Caki2 (cell line): ENCODE measurements at regions not wholly inside any gene's neighbourhood (a gene's known extent, or its start where the extent isn't known, plus 50 kb on each side); places are given as distances from the start of the nearest gene placed in this dataset.
A peak's percentile ranks its signal among the peaks of the same experiment; 100 is the strongest.

ENCODE experiments used
- DNase-seq: peaks from one replicate; pipeline ENCODE4 v3.0.0-alpha.2; 2015; ENCODE audit warnings: low read depth
- in situ Hi-C: cut with HindIII; loops from 2 replicates; pipeline ENCODE4 v1.10.0; 2016; ENCODE audit warnings: low sequenced_read_pairs, low pct_unique_long_range_greater_than_20kb, mixed read lengths

GRCh38 chr6:71468038-71468437, 179.4 kb downstream of the OGFRL1 start:
- in situ Hi-C loops: no loop called here

DNA sequence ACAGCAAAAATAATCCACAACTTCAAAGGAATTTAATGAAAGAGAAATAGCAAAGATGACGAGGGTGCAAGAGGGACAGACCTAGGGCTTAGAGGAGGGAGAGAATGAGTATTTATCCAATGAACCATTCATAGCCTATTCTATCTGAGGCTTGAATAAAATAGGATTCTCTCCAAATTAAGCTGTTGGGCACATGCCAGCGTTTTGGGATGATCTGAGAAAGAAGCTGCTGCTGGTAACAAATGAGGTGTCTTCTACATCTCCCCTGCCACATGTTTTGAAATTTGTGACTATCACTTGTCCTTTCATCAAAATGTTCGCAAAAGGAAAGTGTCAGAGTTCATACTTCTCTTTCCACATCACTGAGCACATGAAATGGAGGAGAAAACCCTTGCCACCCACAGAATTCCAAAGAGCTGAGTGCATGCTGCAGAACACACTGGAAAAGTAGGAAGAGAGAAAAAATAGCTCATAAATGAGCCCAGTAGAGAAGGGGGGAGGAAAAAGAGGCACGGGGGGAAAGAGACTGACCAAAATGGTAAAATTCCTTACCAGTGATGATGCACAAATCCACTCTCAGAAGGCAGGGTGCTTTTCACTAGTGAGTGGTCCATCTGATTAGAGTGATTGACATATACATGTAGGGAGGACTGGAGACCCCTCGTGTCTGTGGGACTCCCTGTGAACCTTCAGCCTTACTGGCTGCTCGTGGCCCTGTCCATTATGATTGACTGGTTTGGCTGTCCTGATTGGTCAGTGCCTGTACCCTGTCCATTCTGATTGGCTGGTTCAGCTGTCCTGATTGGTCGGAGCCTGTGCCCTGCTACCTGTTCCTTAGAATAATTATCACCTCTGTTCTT, 180.5 kb downstream of the OGFRL1 start:
- in situ Hi-C loops: no loop called here
- DNase-seq: peak; percentile 95

More at GRCh38 chr6:71468038-71468437, 179.4 kb downstream of the OGFRL1 start:
- DNase-seq: no peak

- DNase-seq: no peak
- in situ Hi-C loops: no loop called here
Measured at GRCh38 chr6:71471718-71472117, 183.1 kb downstream of the OGFRL1 start.

DNA sequence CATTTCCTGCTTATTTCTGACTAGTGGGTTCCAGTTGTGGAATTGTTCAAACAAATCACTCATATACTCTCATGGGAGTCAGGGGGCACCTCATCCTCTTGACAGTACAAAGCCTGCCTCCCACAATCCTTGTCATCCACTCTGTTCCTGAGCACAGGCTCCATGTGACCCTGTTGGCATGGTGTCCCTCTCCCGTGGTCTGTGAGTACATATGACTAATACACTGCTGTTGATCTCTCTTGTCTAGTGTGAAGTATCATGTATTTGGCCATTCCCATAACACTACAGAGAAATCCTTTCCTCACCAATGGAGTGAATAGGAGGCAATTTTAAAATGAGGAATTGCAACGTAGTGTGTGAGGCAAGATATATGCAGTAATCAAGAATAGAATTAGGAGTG, 185.3 kb downstream of the OGFRL1 start:
- peak; percentile 81 for DNase-seq
- in situ Hi-C loops: no loop called here

- in situ Hi-C loops: no loop called here
- no peak for DNase-seq
Measured at GRCh38 chr6:71474942-71475341, 186.3 kb downstream of the OGFRL1 start.

DNA sequence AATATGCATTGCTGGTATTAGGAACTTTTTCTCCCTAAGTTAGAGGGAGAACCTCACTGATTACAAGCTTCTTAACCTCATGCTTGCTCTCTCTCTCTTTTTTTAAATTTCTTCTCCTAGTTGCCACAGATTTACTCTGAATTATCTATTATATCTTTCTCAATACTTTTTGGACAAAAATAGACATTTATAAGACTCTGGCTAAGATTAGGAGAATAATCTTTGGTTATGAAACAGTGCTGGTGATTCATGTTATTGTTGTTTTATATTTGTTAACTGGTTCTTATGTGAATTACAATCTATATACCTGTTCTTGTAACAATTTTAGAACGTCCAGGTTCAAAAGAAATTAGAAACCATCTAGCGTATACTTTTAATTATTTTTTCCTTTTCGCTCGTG, 187.8 kb downstream of the OGFRL1 start:
- DNase-seq: no peak
- in situ Hi-C loops: no loop called here

GRCh38 chr6:71476872-71477271, 188.3 kb downstream of the OGFRL1 start:
- in situ Hi-C loops: no loop called here

DNA sequence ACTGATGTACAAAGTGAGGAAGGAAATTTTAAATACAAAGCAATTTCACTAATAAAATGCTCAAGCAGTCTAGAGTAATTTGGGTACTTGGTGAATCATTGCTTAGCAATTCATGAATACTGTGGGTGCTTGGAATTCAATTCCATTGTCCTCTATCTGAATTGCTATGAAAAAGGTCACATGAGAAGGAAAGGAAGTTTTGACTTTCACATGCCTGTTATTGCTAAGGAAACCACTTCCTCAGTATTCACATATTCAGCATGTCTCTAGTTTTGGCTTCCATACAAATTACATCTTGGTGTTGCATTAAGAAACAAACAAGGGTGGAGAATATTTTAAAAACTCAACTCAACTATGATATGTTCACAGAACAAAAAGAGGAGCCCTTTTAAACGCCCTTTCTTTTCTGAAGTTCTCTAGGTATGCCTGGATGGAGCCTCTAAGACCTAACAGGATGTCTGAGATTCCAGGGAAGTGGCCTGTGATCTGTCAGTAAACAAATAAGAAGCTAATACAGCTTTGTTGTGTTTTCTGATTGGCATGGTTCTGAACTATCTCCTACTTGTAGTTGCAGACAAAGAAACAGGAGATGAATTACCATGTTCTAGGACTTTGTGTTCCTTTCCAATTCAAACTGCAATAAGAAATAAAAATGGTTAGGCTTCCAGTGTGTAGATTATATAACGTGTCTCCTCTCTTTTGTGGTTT, 190.4 kb downstream of the OGFRL1 start:
- peak; percentile 81 for DNase-seq
- in situ Hi-C loops: no loop called here

More at GRCh38 chr6:71476872-71477271, 188.3 kb downstream of the OGFRL1 start:
- DNase-seq: no peak

GRCh38 chr6:71480577-71480976, 192.0 kb downstream of the OGFRL1 start:
- in situ Hi-C loops: no loop called here
- DNase-seq: no peak

- DNase-seq: no peak
- in situ Hi-C loops: no loop called here
Measured at GRCh38 chr6:71481011-71481410, 192.4 kb downstream of the OGFRL1 start.

DNA sequence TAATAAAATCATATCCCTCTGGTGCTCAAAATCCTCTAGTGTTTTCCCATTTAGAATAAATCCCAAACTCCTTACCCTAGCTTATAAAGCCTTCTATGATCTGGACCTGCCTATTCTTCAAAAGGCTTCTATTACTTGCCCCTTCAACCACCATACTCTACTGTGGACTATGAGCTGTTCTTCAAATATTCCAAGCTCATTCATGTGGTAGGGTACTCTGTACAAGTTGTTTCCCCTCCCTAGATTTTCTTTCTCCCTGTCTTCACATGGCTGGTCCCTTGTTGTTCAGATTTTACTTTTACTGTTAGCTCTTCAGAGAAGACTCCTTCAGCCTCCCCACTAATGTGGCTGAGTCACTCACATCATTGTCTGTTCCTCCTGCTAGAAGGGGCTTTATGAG, 193.2 kb downstream of the OGFRL1 start:
- no peak for DNase-seq
- in situ Hi-C loops: no loop called here

DNA sequence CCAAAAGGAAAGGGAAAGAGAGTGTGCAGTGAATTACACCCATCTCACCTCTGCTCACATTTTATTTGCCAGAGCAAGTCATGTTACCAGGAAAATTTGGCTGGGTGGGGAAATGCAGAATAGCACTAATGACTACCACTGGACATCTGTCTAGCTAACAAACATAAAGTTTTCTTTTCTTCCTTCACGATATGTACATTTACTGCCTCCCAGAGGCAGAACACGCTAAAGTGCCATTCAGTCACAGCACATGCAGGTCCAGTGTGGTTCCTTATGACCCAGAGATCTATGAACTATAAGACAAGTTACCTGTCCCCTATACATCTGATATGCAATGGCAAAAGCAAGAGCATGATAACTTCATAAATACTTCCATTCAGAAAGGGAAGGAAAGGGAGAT, 194.1 kb downstream of the OGFRL1 start:
- in situ Hi-C loops: no loop called here
- peak; percentile 44 for DNase-seq

DNA sequence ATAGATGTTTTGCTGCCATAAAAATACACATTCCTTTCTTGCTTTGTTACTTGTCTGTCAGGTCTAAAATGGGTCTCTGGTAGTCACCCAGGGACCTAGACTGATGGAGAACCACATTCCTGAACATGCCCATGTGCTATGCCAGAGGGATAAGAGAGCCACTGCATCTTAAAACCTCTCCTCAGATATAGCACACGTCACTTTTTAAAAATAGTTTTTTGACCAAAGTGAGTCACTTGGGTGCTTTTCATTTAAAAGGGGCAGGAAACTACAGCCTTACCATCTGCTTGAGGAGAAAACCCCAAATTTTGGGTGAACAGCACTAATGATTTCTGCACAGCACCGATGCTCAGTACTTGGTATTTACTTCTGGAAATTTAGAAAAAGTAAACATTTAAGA, 197.8 kb downstream of the OGFRL1 start:
- no peak for DNase-seq
- in situ Hi-C loops: no loop called here

- in situ Hi-C loops: no loop called here
- no peak for DNase-seq
Measured at GRCh38 chr6:71488186-71488585, 199.6 kb downstream of the OGFRL1 start.

DNA sequence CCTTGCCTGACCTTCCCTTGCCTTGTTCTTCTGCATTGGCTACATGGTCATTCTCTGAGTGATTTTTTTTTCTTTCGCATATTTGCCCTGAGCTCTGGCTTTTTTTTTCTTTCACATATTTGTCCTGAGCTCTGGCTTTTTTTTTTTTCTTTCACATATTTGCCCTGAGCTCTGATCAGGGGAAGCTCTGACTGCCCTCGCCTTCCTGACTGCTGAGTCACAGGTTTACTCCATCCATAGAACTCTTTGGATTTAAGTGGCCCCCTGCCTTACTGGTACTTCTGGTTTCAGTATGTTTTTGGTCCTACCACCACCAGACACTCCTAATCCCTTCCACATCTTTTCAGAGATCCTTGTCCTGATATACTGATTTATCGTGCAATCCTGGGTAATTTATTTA, 201.1 kb downstream of the OGFRL1 start:
- peak; percentile 76 for DNase-seq
- in situ Hi-C loops: no loop called here

DNA sequence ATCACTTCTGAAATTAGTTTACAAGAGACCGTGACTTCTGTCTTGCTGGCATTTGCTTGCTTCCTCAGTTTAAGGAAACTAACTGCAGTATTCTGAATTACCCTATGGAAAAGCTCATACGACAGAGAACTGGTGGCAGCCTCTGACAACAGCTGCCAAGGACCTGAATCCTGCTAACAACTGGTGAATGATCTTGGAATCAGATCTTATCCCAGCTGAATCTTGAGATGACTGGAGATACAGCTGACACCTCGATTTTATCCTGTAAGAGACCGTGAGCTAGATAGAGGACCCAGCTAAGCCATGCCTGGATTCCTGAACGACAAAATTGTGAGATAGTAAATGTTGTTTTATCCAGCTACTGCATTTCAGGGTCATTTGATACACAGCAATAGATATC, 202.3 kb downstream of the OGFRL1 start:
- no peak for DNase-seq
- in situ Hi-C loops: no loop called here

- in situ Hi-C loops: no loop called here
Measured at GRCh38 chr6:71491844-71492243, 203.2 kb downstream of the OGFRL1 start.

DNA sequence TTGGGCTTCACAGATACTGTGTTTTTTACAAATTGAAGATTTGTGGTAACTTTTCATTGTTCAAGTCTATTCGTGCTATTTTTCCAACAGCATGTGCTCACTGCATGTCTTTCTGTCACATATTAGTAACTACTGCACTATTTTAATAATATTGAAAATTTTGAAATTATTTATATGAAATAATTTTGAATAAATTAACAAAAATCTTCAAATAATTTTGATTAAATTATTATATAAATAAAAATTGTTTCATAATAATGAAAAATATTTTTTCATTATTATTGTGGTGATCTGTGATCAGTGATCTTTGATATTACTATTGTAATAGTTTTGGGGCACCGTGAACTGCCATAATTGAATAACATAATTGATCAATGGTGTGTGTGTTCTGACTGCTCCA, 204.1 kb downstream of the OGFRL1 start:
- in situ Hi-C loops: no loop called here
- no peak for DNase-seq

More at GRCh38 chr6:71491844-71492243, 203.2 kb downstream of the OGFRL1 start:
- DNase-seq: no peak

- in situ Hi-C loops: no loop called here
- DNase-seq: no peak
Measured at GRCh38 chr6:71496018-71496721, 207.6 kb downstream of the OGFRL1 start.
